ENCODE measurements at regions not wholly inside any gene's neighbourhood (a gene's known extent, or its start where the extent isn't known, plus 50 kb on each side); places are given as distances from the start of the nearest gene placed in this dataset.

- TF ChIP-seq CTCF (conservative IDR thresholded peaks at IDR 0.05 in 1 of 2, IDR thresholded peaks at IDR 0.05 in 1 of 2; ENCODE audit: low read depth in 1 of 2, low read length in 2 of 2) (no peak), EZH2 (IDR thresholded peaks at IDR 0.05; ENCODE audit: low read length, missing control alignments) (no peak)
Observed at GRCh38 chr11:123316003-123316402, 114.1 kb upstream of the GRAMD1B start.

All from fibroblast of lung (primary cell).